Right lobe of liver (tissue), 6 donors: ENCODE measurements at regions not wholly inside any gene's neighbourhood (a gene's known extent, or its start where the extent isn't known, plus 50 kb on each side); places are given as distances from the start of the nearest gene placed in this dataset.

Experiments used
- ATAC-seq, 4 donors: fragments of 200-7000 bp; cut with Tn5 transposase; one replicate each; pipeline ENCODE4 v1.9.1; 2020; ENCODE audit warnings: mild to moderate bottlenecking in 4 of 4, moderate library complexity in 4 of 4
- DNase-seq, 3 donors: peaks; one replicate each; pipeline ENCODE4 v3.0.0-alpha.2; 2020
- H3K27ac ChIP-seq, 3 donors: fragments of 200-600 bp; one replicate each; pipeline ENCODE4 v1.8.0; 2022
- H3K27me3 ChIP-seq, 2 donors: fragments of 200-600 bp; one replicate each; pipeline ENCODE4 v1.8.0; 2022
- H3K36me3 ChIP-seq, 4 donors: fragments of 200-600 bp; sonication (generic) in 1 of 4; one replicate each; pipeline versions ENCODE4 v1.5.1 to v1.8.0; 2017 to 2022; ENCODE audit warnings: control low read depth in 1 of 4
- H3K4me1 ChIP-seq, 4 donors: fragments of 200-600 bp; sonication (generic) in 1 of 4; one replicate each; pipeline versions ENCODE4 v1.5.1 to v1.8.0; 2017 to 2022; ENCODE audit warnings: control low read depth in 1 of 4
- H3K4me3 ChIP-seq, 3 donors: fragments of 200-600 bp; one replicate each; pipeline ENCODE4 v1.8.0; 2022
- H3K9me3 ChIP-seq, 4 donors: fragments of 200-600 bp; sonication (generic) in 1 of 4; one replicate each; pipeline versions ENCODE4 v1.5.1 to v1.8.0; 2017 to 2022; ENCODE audit warnings: control low read depth in 1 of 4
- POLR2A ChIP-seq: fragments of 450-650 bp; IDR thresholded peaks from one replicate; pipeline ENCODE4 v1.6.1; 2017; ENCODE audit warnings: antibody characterized with exemption, mild to moderate bottlenecking
- WGBS: methylation state at CpG from one replicate; pipeline ENCODE4 v1.1.6; 2018; ENCODE audit warnings: low coverage, low lambda C conversion rate; ENCODE audit not compliant: insufficient coverage; ENCODE audit errors: missing lambda C conversion rate; 5-methylcytosine and 5-hydroxymethylcytosine counted together
- intact Hi-C, 2 donors: fragments of 100-400 bp; cut with DNase I; formaldehyde crosslinking; loops; one replicate each; pipeline versions ENCODE4 v1.11.2 to v1.14.1; 2022
- TF ChIP-seq, protein P1 (sequence below), 4 donors: fragments of 200-600 bp in 3 of 4; fragments of 450-650 bp in 1 of 4; IDR thresholded peaks; one replicate each; pipeline versions ENCODE4 v1.5.1 to v1.8.0; 2016 to 2022; ENCODE audit warnings: antibody characterized with exemption in 4 of 4, mild to moderate bottlenecking in 2 of 4
- donor health status: DM: no; HTN: yes; CAD: no.
- donor health status: DM: no; HTN: no; CAD: no.
- donor health status: DM: no; HTN: no; CAD: no.
- donor health status: DM: no; HTN: yes; CAD: no.
- donor health status: DM: no; HTN: yes; CAD: no.

DNA sequence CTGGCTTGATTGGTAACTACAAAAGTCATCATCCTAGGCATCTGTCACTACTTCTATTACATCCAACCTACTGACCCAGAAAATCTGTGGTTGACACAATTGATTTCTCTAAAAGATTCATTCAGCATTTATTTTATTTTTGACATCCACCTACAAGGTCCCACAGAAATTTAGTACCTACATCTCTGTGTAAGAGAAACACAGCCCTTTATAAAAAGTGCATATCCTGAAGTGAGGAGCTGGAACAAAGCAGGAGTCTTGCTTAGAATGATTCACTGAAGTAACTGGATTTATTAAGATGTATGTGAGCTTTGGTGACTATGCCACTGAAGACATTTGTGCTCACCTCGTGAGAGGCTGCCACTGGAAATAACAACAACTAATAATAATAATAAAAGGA, 391.0 kb downstream of the GPAT3 start:
- H3K36me3 ChIP-seq, result no peaks in the 10 kb centered on the region
- TF ChIP-seq, protein P1, sequence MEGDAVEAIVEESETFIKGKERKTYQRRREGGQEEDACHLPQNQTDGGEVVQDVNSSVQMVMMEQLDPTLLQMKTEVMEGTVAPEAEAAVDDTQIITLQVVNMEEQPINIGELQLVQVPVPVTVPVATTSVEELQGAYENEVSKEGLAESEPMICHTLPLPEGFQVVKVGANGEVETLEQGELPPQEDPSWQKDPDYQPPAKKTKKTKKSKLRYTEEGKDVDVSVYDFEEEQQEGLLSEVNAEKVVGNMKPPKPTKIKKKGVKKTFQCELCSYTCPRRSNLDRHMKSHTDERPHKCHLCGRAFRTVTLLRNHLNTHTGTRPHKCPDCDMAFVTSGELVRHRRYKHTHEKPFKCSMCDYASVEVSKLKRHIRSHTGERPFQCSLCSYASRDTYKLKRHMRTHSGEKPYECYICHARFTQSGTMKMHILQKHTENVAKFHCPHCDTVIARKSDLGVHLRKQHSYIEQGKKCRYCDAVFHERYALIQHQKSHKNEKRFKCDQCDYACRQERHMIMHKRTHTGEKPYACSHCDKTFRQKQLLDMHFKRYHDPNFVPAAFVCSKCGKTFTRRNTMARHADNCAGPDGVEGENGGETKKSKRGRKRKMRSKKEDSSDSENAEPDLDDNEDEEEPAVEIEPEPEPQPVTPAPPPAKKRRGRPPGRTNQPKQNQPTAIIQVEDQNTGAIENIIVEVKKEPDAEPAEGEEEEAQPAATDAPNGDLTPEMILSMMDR (IDR thresholded peaks at IDR 0.05), result no peak
- TF ChIP-seq POLR2A, result no peak
- H3K4me3 ChIP-seq, result no peak overlapping the region
- intact Hi-C loops, result no loop called here
- H3K4me1 ChIP-seq, result no peaks in the 10 kb centered on the region
- H3K27ac ChIP-seq, result no peak overlapping the region
- no peak for ATAC-seq
- no peak for DNase-seq
- H3K9me3 ChIP-seq, result no peaks in the 10 kb centered on the region
- no peaks in the 10 kb centered on the region for H3K27me3 ChIP-seq
- 29% methylated on average over 1 of the region's 1 CpG for WGBS

DNA sequence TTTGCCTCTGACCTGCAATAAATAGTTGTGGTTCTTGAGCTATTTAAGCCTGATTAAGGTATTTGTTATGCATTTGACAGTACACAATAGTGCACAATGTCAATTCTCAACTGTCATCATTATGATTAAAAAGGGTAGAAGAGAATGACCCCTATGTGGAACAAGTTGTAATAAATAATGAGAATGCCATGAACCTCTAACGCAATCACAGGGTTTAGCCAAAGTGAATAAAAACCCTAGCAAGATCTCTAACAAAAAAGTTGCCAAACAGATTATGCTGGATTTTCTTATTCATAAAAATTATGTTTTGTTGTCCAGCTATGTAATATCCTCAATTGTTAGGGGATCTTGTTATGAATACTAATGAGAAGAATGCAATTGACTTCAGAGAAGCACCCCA, 387.4 kb downstream of the GPAT3 start:
- H3K36me3 ChIP-seq, result no peaks in the 10 kb centered on the region
- no peak overlapping the region for H3K4me3 ChIP-seq
- intact Hi-C loops, result no loop called here
- ATAC-seq, result no peak
- H3K4me1 ChIP-seq, result no peaks in the 10 kb centered on the region
- H3K9me3 ChIP-seq, result no peaks in the 10 kb centered on the region
- 92% methylated on average over 1 of the region's 1 CpG for WGBS
- H3K27ac ChIP-seq, result no peak overlapping the region
- no peak for DNase-seq
- no peaks in the 10 kb centered on the region for H3K27me3 ChIP-seq
- TF ChIP-seq, protein P1 (IDR thresholded peaks at IDR 0.05), result no peak
- no peak for TF ChIP-seq POLR2A

DNA sequence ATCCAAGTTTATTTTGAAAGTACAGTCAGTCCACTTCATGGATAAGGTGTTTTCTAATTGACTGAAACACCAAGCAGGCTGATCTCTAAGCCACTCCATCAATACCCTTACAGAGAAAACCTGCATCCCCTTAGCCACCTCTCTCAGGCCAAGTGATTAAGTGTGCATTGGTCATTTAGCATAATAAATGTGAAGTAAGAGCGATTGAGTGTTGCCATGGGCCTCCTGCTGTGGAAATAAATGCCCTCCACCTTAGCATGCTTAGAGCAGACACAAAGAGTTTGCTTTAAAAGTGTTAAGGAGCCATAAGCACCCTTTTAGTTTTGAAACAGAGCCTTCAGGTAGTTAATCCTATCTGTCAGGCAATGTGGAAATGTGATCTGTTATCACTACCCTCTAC, 386.5 kb downstream of the GPAT3 start:
- no peak overlapping the region for H3K4me3 ChIP-seq
- no peaks in the 10 kb centered on the region for H3K4me1 ChIP-seq
- no peaks in the 10 kb centered on the region for H3K36me3 ChIP-seq
- no peak for DNase-seq
- H3K27ac ChIP-seq, result no peak overlapping the region
- intact Hi-C loops, result no loop called here
- no peaks in the 10 kb centered on the region for H3K9me3 ChIP-seq
- WGBS, result 9% methylated on average over 1 of the region's 1 CpG
- TF ChIP-seq, protein P1 (IDR thresholded peaks at IDR 0.05), result no peak
- TF ChIP-seq POLR2A, result no peak
- H3K27me3 ChIP-seq, result no peaks in the 10 kb centered on the region
- no peak for ATAC-seq

DNA sequence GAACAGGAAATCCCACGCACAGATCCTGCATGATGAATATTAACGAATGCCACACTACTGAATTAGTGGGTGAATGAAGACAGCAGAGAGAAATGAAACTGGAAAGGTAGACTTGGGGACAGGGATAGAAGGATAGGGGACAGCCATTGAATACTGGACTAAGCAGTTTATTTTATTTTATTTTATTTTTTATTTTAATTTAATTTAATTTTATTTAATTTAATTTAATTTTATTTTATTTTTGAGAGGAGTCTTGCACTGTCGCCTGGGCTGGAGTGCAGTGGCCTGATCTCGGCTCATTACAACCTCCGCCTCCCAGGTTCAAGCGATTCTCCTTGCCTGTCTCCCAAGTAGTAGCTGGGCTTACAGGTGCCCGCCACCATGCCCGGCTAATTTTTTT, 385.2 kb downstream of the GPAT3 start:
- H3K4me1 ChIP-seq, result no peaks in the 10 kb centered on the region
- intact Hi-C loops, result no loop called here
- no peak for ATAC-seq
- TF ChIP-seq POLR2A, result no peak
- TF ChIP-seq, protein P1 (IDR thresholded peaks at IDR 0.05), result no peak
- H3K36me3 ChIP-seq, result no peaks in the 10 kb centered on the region
- no peak overlapping the region for H3K27ac ChIP-seq
- no peak for DNase-seq
- H3K27me3 ChIP-seq, result no peaks in the 10 kb centered on the region
- H3K4me3 ChIP-seq, result no peak overlapping the region
- WGBS, result 75% methylated on average over 8 of the region's 8 CpGs
- no peaks in the 10 kb centered on the region for H3K9me3 ChIP-seq

DNA sequence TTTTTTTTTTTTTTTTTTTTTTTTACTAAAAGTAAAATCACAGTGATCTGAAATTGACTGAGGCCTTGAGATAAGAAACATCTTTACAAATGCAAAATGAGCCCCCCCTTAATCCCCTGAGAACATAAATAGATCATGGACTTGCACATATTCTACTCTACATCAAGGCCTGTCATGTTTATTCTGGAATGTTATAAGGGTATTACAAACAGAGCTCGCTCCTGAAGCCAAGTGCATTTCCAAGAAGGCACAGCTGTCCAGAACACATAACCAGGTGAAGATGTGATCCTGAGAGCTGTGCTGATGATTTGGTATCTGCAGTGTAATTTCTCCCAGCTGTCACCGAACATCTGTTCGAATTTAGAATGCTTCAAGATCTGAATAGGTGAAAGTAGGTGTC, 384.5 kb downstream of the GPAT3 start:
- H3K36me3 ChIP-seq, result no peaks in the 10 kb centered on the region
- no peaks in the 10 kb centered on the region for H3K9me3 ChIP-seq
- ATAC-seq (no peak), DNase-seq (no peak)
- no peak overlapping the region for H3K4me3 ChIP-seq
- TF ChIP-seq POLR2A, result no peak
- TF ChIP-seq, protein P1 (IDR thresholded peaks at IDR 0.05), result no peak
- no peak overlapping the region for H3K27ac ChIP-seq
- H3K4me1 ChIP-seq, result no peaks in the 10 kb centered on the region
- H3K27me3 ChIP-seq, result no peaks in the 10 kb centered on the region
- WGBS, result 73% methylated on average over 3 of the region's 3 CpGs
- intact Hi-C loops, result no loop called here
